ENCODE measurements at regions not wholly inside any gene's neighbourhood (a gene's known extent, or its start where the extent isn't known, plus 50 kb on each side); places are given as distances from the start of the nearest gene placed in this dataset.

DNA sequence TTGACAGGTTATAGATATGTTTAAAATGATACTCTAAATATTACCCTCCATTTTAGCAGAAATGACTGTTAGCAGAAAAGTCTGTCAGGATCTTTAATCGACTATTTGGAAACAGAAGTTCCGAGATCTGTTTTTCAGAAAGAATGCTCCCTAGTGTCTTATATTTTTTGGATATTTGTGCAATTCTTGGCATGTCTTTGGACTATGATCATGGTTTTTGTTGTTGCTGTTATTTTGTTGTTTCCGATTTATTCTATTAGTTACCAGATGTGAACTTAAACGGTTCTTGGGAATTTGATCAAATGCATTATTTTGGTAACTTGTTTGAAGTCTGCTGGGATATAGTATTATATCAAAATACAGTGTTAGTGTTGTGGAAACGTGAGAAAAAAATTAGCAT lies 106.4 kb upstream of the CEP162 start:
- no peak for DNase-seq (ENCODE audit: low read depth)
- no peak overlapping the region for H3K4me3 ChIP-seq (ENCODE audit: low read length)
- TF ChIP-seq, protein P1, sequence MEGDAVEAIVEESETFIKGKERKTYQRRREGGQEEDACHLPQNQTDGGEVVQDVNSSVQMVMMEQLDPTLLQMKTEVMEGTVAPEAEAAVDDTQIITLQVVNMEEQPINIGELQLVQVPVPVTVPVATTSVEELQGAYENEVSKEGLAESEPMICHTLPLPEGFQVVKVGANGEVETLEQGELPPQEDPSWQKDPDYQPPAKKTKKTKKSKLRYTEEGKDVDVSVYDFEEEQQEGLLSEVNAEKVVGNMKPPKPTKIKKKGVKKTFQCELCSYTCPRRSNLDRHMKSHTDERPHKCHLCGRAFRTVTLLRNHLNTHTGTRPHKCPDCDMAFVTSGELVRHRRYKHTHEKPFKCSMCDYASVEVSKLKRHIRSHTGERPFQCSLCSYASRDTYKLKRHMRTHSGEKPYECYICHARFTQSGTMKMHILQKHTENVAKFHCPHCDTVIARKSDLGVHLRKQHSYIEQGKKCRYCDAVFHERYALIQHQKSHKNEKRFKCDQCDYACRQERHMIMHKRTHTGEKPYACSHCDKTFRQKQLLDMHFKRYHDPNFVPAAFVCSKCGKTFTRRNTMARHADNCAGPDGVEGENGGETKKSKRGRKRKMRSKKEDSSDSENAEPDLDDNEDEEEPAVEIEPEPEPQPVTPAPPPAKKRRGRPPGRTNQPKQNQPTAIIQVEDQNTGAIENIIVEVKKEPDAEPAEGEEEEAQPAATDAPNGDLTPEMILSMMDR (conservative IDR thresholded peaks at IDR 0.05; ENCODE audit: low read depth, low read length), result no peak

DNA sequence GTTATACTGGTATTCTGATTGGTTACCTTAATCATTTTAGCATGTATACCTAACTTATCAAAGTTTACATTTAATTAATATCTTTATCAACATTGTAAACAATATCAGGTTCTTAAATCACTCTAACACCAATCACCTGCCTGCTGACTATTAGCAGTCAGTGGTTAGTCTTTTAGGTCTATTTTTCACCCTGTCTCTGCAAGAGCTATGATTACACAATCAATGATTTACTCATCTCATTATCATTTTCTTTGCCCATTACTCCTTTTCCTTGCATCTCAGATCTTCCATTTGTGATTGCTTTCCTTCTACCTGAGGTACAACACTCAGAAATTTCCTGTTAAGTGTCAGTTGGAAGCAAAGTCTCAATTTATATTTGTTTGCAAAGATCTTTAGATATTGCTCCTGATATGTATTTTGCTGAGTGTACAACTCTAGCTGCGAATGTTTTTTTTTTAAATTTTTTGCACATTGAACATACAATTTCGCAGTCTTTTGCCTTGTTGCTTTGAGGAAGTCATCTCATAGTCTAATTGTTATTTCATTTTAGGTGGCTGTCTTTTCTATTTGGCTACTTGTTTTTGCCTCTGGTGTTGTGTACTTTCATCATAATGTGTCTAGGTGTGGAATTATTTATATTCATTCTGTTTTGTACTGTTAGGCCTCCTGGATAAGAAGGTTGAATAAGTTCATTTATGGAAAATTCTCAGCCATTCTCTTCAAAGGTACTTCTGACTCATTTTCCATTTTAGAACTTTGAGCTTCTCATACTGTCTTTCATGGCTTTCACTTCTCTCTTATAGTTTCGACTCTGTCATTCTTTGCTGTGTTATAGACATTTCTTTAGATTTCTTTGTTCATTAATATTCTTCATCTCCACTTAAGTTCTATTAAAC lies 104.9 kb upstream of the CEP162 start:
- H3K4me3 ChIP-seq (ENCODE audit: low read length), result no peak overlapping the region
- no peak for DNase-seq (ENCODE audit: low read depth)
- TF ChIP-seq, protein P1 (conservative IDR thresholded peaks at IDR 0.05; ENCODE audit: low read depth, low read length), result no peak

DNA sequence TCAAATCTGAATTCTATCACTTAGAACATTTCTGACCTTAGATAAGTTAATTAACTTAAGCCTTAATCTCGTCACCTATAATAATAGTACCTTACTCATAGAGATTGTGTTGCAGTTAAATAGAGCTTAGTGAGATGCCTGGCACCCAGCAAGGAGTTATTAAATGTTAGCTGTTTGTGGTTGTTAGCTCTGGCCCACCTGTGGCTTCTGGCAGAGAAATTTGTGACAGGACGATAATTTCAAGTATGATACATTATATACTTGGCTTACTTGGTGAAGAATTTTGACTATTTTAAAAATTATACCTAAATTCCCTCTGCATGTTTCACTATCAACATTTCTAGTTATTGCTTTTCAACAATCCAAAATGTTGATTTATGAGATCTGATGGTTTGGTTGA lies 102.9 kb upstream of the CEP162 start:
- no peak overlapping the region for H3K4me3 ChIP-seq (ENCODE audit: low read length)
- TF ChIP-seq, protein P1 (conservative IDR thresholded peaks at IDR 0.05; ENCODE audit: low read depth, low read length), result no peak
- DNase-seq (ENCODE audit: low read depth), result no peak

DNA sequence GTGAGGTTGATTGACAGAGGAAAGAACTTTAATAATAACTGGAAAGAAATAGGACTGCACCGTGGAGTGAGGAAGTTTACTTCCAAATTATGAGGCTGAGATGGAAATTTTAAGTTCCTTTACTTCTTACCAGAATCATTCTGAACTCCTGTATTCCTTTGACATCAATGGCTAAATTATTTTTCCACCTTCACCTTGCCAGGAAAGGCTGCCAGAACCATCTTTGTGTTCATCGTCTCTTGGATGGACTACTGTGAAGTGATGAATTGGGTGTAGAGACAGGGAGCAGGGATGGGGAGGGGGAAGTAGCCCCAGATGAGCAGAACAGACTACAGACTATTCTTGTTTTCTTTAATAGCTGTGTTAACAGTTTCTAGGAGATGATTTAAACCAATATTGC lies 102.1 kb upstream of the CEP162 start:
- H3K4me3 ChIP-seq (ENCODE audit: low read length), result no peak overlapping the region
- DNase-seq (ENCODE audit: low read depth), result no peak
- TF ChIP-seq, protein P1 (conservative IDR thresholded peaks at IDR 0.05; ENCODE audit: low read depth, low read length), result no peak

DNA sequence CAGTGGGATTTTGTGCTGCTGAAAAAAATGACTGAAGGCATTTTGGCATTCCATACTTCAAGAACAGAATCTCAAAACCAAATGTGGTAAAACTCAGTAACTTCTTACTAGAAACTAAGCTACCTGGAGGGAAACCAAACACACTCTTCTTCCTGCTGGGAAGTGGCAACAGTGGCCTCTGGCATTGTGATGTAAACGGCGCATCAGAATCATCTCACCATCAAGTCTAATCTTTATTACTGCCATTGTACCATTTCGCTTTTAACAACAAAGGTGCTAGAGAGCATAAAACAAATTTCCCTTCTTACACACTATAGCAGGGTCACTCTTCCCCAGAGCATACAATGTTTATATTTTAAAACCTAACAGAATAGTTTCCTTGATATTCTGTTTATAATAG lies 101.6 kb upstream of the CEP162 start:
- DNase-seq (ENCODE audit: low read depth), result no peak
- TF ChIP-seq, protein P1 (conservative IDR thresholded peaks at IDR 0.05; ENCODE audit: low read depth, low read length), result no peak
- no peak overlapping the region for H3K4me3 ChIP-seq (ENCODE audit: low read length)

DNA sequence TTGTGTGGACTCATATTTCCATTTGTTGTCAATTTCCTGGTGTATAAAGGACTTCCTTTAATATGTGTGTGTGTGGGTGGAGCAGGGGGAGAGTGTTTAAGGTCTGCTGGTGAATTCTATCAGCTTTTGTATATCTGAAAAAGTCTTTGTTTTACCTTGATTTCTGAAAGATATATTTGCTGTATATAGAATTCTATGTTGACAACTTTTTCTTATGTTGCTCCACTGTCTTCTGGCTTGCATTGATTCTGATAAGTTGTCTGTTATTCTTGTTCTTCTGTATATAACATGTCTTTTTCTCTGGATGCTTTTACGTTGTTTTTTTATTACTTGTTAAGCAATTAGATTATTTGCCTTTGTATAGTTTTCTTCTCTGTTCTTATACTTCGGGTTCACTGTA lies 90.0 kb upstream of the CEP162 start:
- no peak overlapping the region for H3K4me3 ChIP-seq (ENCODE audit: low read length)
- DNase-seq (ENCODE audit: low read depth), result no peak
- TF ChIP-seq, protein P1 (conservative IDR thresholded peaks at IDR 0.05; ENCODE audit: low read depth, low read length), result no peak

DNA sequence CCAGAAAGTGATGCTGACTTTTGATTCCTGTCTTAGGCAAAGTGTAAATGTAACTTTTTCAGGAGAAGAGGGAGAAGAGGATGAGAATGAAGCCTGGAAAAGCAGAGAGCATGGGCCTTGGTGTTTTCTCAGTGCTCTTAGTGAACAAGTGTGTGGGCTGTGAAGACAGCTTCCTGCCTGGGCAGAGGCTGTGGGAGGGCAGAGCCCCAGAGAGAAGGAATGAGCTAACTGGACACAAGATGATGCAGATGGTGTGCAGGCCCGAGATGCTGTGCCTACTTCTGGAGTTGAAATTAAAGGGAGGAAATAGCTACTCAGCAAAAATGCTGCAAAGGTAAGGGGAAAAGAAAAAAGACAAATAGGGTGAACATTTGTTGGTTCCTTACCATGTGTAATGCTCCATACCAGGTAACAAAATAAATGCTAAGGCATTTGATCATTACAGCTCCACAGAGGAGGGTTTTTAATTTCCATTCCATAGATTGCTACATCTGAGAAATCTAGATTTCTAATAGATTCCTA lies 87.0 kb upstream of the CEP162 start:
- no peak for DNase-seq (ENCODE audit: low read depth)
- H3K4me3 ChIP-seq (ENCODE audit: low read length), result no peak overlapping the region
- TF ChIP-seq, protein P1 (conservative IDR thresholded peaks at IDR 0.05; ENCODE audit: low read depth, low read length), result no peak

Measured in retinal pigment epithelial cell (primary cell).